Frontal cortex (tissue), 3 donors: ENCODE measurements at regions not wholly inside any gene's neighbourhood (a gene's known extent, or its start where the extent isn't known, plus 50 kb on each side); places are given as distances from the start of the nearest gene placed in this dataset.
"Not testable (repeated sequence)": the region's sequence is repeated elsewhere in the genome, so short reads cannot be mapped to it uniquely, and the experiment has no call there.

Experiments
- DNase-seq, 2 donors: peaks; one replicate each; pipeline ENCODE4 v3.0.0; 2012; ENCODE audit warnings: low spot score in 2 of 2
- FAIRE-seq: peaks from 2 replicates; lab custom pipeline; 2012; peaks lifted over from hg19 to GRCh38; lab: Jason Lieb, UNC
- donor health status: control.
- donor health status: control.
- donor health status: control.

DNA sequence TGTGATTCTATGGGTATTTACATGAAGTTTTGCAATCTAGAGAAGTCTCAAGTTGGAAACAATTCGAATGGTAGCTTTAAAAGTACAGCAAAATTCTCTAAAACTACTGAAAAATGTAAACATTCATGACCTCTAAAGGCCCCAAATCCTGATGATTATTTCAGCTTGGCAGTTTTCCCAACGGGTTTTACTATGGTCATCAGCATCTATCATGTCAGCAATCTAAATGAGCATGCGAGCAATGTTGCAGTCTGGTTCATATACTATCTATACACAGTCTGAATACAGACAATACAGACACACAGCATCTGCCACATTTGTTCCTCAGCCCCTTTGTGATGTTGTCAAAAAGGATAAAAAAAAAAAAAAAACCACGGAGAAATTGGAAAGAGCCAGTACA, 790.3 kb upstream of the HTR2C start:
- FAIRE-seq, result no peak
- DNase-seq, result no peak

- FAIRE-seq, result no peak
These were observed 792.9 kb upstream of the HTR2C start for GRCh38 chrX:113790987-113791386.

DNA sequence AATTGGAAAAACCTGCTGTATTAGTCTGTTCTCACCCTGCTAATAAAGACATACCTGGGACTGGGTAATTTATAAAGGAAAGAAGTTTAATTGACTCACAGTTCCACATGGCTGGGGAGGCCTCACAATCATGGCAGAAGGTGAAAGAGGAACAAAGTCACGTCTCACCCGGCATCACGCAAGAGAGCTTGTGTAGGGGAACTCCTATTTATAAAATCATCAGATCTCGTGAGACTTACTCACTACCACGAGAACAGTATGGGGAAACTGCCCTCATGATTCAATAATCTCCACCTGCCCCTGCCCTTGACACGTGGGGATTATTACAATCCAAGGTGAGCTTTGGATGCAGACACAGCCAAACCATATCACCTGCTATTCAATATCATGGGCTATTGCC, 799.1 kb upstream of the HTR2C start:
- not testable (repeated sequence) for FAIRE-seq, DNase-seq

More at GRCh38 chrX:113790987-113791386, 792.9 kb upstream of the HTR2C start:
- DNase-seq, result no peak

DNA sequence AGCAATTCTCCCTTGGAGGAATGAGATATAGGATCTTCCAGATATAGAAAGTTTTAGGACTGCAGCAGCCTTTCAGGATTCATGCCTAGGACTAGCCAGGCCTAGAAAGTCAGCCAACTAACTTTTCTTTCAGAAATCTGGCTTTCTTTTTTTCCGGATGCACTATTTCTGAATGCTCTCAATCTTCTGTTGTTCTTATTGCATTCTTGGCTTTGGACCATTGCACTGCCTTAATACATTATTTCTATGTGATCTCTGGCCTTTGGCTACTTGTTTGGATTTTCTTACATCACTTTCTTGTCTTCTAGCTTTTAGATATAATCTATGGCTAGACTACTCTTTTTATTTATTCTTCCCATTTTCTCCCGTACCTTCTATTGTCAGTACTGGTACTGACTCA, 813.1 kb upstream of the HTR2C start:
- DNase-seq (no peak), FAIRE-seq (no peak)

DNA sequence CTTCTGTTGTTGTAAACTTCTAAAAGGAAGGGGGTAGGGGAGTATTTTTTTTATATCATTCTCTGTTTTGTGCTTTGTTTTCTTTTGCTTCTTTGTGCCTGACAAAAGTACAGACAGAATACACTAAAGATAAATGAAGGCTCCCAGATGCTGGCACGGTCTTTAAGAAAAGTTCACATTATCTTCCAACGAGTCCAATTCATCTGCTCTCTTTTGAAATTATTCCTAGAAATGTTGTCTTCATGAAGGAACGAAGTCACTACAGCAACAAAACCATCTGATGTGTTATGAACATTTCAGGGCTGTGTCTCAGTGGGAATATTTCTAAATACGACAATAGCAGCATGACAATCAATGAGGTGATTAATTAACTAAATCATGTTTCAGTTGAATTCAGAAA, 813.8 kb upstream of the HTR2C start:
- no peak for DNase-seq

GRCh38 chrX:113759422-113759821, 824.5 kb upstream of the HTR2C start:
- FAIRE-seq (no peak), DNase-seq (no peak)

More for the DNA sequence above, 813.8 kb upstream of the HTR2C start:
- FAIRE-seq, result no peak

GRCh38 chrX:113747274-113747973, 836.5 kb upstream of the HTR2C start:
- DNase-seq (no peak), FAIRE-seq (no peak)

- no peak for DNase-seq
- FAIRE-seq, result no peak
These were observed 840.8 kb upstream of the HTR2C start for GRCh38 chrX:113743069-113743468.

DNA sequence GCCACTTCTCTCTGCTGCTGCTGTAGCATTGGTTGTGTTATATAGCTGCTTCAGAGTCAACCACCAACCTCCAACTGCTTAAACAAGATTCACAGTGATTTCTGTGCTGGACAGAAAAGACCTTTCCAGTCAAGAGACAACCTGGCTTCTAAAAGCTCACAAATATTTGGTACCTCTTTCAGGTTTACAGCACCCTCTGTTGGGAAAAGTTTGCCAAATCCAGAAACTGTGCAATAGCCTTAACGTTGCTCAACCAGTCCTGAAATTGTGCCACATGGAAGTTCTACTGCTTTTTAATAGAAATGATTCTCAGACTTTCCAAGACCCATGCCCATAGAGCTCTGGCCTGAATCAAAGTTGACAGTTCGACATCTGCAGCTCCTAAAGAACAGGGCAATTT, 842.1 kb upstream of the HTR2C start:
- no peak for DNase-seq
- FAIRE-seq, result no peak

DNA sequence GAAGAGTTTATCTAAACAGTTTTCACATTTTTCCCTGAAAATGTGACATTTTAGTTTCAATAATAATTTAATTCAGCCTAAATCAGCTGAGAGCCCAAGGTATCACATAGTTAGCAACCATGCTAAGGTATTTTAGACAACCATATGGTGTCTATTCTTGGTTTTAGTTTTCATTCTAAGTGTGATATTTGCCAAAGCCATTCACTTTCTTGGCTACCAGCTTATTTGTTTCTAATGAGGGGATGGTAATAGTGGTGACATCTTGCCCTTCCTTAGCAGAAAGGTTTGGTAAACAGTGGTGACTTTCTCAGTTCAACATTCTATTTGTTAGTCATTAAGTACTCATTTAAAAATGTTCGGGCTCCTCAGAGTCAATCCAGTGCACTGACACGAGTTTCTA, 854.9 kb upstream of the HTR2C start:
- DNase-seq, result no peak
- no peak for FAIRE-seq

DNA sequence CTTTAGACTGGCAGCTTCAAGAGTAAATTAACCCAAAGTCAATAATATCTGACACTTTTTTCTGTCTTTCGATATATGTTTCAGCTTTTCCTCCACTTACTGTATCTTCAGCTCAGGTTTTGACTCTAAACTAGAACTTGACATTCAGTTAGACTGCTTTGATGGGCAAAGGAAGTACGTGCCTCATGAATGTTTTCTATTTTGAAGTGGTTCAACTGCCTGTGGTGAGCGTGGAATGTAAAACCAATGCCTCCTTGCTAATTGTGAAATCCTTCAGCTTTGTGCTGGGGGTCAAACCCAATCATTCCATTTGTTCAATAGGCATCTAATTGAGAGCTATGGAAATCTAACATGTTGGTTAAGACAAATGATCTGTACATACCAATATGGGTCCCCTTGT, 857.0 kb upstream of the HTR2C start:
- DNase-seq, result no peak
- no peak for FAIRE-seq

DNA sequence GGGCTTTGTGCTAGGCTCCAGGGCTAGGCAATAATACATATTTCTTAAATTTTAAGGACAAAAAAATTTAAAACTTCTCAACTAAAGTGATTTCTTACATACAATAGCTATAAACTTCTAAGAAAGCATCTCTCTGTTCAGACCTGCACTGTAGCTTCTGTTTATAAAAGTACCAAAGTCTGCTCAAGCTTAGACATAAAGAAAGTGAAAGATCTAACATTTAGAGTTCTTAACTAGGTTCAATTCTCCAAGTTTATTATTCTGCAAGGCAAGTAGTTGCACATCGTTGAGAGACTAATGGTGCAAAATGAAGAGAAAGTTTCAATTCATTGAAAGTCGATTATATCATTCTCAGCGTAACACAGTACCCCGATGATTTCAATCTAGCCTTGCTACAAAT, 857.4 kb upstream of the HTR2C start:
- FAIRE-seq, result no peak
- DNase-seq, result no peak

DNA sequence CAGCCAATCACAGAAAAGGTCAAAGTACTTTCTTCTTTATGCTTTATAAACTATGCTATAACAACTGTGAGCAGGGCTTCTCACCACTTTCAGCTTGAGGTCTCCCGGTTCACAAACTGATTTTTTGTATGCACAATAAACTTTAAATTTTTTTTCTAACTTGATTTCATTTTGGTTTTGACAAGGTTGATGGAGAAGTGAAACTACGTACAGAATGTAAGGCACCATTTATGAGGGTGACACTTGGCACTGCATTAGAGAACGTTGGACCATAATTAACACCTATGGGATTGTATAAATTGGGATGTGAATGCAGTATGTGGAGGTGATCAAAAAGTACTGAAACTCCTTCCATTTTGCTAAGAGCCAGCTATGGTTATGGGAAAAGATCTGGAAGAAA, 857.9 kb upstream of the HTR2C start:
- no peak for DNase-seq
- FAIRE-seq, result no peak

DNA sequence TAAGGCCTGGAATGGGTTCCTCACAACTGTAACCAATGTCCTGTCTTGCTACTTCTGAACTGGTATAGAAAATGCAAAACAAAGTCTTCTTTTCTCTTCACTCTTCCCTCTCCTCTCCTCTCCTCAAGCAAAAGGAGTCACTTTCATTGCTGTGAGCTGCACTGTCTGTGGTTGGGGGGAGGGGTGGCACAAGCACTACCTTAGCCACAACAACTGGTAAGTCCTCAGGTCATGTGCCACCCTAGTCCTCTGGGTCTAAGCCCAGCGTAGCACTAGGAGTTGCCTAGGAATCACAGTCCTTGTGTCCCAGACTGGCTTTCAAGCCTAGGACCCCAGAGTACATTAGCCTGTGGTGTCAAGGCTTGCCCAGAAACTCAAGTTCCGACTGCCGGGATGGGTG, 859.3 kb upstream of the AMOT start:
- DNase-seq, result no peak
- FAIRE-seq, result no peak

DNA sequence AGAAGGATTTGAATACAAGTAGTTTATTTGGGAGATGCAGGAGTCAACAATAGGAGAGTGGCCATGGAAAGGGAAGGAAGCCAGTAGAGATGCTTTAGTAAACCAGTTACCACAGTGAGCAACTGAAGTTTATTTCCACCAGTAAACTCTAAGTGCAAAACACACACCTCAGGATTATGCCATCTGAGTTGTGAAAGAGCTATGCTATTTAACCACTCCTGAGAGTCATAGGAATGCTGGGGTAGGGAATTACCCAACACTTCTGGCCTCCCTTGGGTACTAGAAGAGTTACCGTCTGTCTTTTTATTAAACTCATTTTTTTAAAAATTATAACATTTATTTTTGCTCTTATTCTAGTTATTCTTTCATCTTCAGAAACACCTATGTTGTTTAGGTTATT, 834.6 kb upstream of the AMOT start:
- DNase-seq, result no peak

GRCh38 chrX:113651306-113651705, 810.7 kb upstream of the AMOT start:
- FAIRE-seq (no peak), DNase-seq (no peak)

More for the DNA sequence above, 834.6 kb upstream of the AMOT start:
- FAIRE-seq, result no peak

GRCh38 chrX:113644426-113644825, 803.8 kb upstream of the AMOT start:
- FAIRE-seq, result no peak

GRCh38 chrX:113634565-113634964, 793.9 kb upstream of the AMOT start:
- no peak for DNase-seq
- no peak for FAIRE-seq

More at GRCh38 chrX:113644426-113644825, 803.8 kb upstream of the AMOT start:
- no peak for DNase-seq

- FAIRE-seq, result no peak
- no peak for DNase-seq
These were observed 788.7 kb upstream of the AMOT start for GRCh38 chrX:113629326-113629725.

GRCh38 chrX:113594123-113594841, 753.7 kb upstream of the AMOT start:
- FAIRE-seq, result no peak

GRCh38 chrX:113586281-113586898, 745.8 kb upstream of the AMOT start:
- DNase-seq (no peak), FAIRE-seq (no peak)

More at GRCh38 chrX:113594123-113594841, 753.7 kb upstream of the AMOT start:
- no peak for DNase-seq
